H1 (cell line): ENCODE measurements at regions not wholly inside any gene's neighbourhood (a gene's known extent, or its start where the extent isn't known, plus 50 kb on each side); places are given as distances from the start of the nearest gene placed in this dataset.

Experiments used
- CBX8 ChIP-seq: fragments of 300-800, 300-1000 bp; sonication (generic); IDR thresholded peaks from 2 replicates; pipeline ENCODE4 v1.7.1; 2016; ENCODE audit warnings: low read depth, low read length, borderline replicate concordance
- CHD2 ChIP-seq: IDR thresholded peaks from 2 replicates; pipeline ENCODE4 v1.6.1; 2012; ENCODE audit warnings: low read length, improper control_type of control experiment
- CTCF ChIP-seq, 3 experiments: IDR thresholded peaks; 1 replicate in 2 of 3; 2 replicates in 1 of 3; pipeline versions ENCODE4 v1.5.1 to v1.6.1; 2011; ENCODE audit warnings: low read length in 3 of 3, mild to moderate bottlenecking in 3 of 3, inconsistent platforms in 2 of 3, low read depth in 1 of 3, moderate library complexity in 1 of 3; ENCODE audit not compliant: insufficient read depth in 1 of 3; ENCODE audit errors: control extremely low read depth in 1 of 3
- RFX5 ChIP-seq: IDR thresholded peaks from 2 replicates; pipeline ENCODE4 v1.6.1; 2011; ENCODE audit warnings: low read depth, low read length, improper control_type of control experiment, borderline replicate concordance

- no peak for TF ChIP-seq CHD2
- TF ChIP-seq CTCF (IDR thresholded peaks at IDR 0.05; ENCODE audit: control extremely low read depth in 1 of 3, insufficient read depth in 1 of 3, low read depth in 1 of 3, low read length in 3 of 3): no peak
- no peak for TF ChIP-seq RFX5
- no peak for TF ChIP-seq CBX8
Observed at GRCh38 chr4:83664071-83664470, 128.2 kb downstream of the GPAT3 start.
